HEK293T (cell line): ENCODE measurements at regions not wholly inside any gene's neighbourhood (a gene's known extent, or its start where the extent isn't known, plus 50 kb on each side); places are given as distances from the start of the nearest gene placed in this dataset.

Experiments
- CTCF ChIA-PET: fragments of 350-600 bp; formaldehyde crosslinking; extraction: SDS; loops from one replicate; lab custom pipeline; 2021; ENCODE audit warnings: antibody characterized with exemption, inconsistent platforms; lab: Yijun Ruan, JAX
- POLR2A ChIA-PET: fragments of 350-600 bp; formaldehyde crosslinking; extraction: SDS; loops from one replicate; lab custom pipeline; 2020; ENCODE audit warnings: antibody characterized with exemption, inconsistent platforms; lab: Yijun Ruan, JAX
- DNase-seq: peaks from one replicate; pipeline ENCODE4 v3.0.0; 2012; ENCODE audit warnings: mixed read lengths; ENCODE audit errors: extremely low spot score
- ARNT ChIP-seq: fragments of 450-650 bp; IDR thresholded peaks from 2 replicates; pipeline ENCODE4 v1.6.1; 2017; ENCODE audit warnings: mild to moderate bottlenecking
- BHLHE40 ChIP-seq: fragments of 450-650 bp; IDR thresholded peaks from 2 replicates; pipeline ENCODE4 v1.6.1; 2016; ENCODE audit warnings: mild to moderate bottlenecking, moderate library complexity, borderline replicate concordance
- CTBP1 ChIP-seq: fragments of 450-650 bp; IDR thresholded peaks from 2 replicates; pipeline ENCODE4 v1.6.1; 2016; ENCODE audit warnings: borderline replicate concordance
- ELF4 ChIP-seq: fragments of 450-650 bp; IDR thresholded peaks from 2 replicates; pipeline ENCODE4 v1.6.1; 2017; ENCODE audit warnings: antibody characterized with exemption
- FOXA1 ChIP-seq: fragments of 450-650 bp; IDR thresholded peaks from 2 replicates; pipeline ENCODE4 v1.6.1; 2016; ENCODE audit warnings: mild to moderate bottlenecking
- FOXK2 ChIP-seq: fragments of 450-650 bp; IDR thresholded peaks from 2 replicates; pipeline ENCODE4 v1.6.1; 2016; ENCODE audit warnings: mild to moderate bottlenecking
- FOXM1 ChIP-seq: fragments of 450-650 bp; IDR thresholded peaks from 2 replicates; pipeline ENCODE4 v1.6.1; 2017; ENCODE audit warnings: mild to moderate bottlenecking, borderline replicate concordance
- HDGF ChIP-seq: fragments of 450-650 bp; IDR thresholded peaks from 2 replicates; pipeline ENCODE4 v1.6.1; 2017; ENCODE audit warnings: antibody characterized with exemption, borderline replicate concordance
- L3MBTL2 ChIP-seq: fragments of 450-650 bp; conservative IDR thresholded peaks from 2 replicates; pipeline ENCODE4 v1.6.1; 2016; ENCODE audit warnings: mild to moderate bottlenecking
- LEF1 ChIP-seq: fragments of 450-650 bp; IDR thresholded peaks from 2 replicates; pipeline ENCODE4 v1.6.1; 2017; ENCODE audit warnings: mild to moderate bottlenecking, borderline replicate concordance
- NFRKB ChIP-seq: fragments of 450-650 bp; IDR thresholded peaks from 2 replicates; pipeline ENCODE4 v1.6.1; 2016; ENCODE audit warnings: mild to moderate bottlenecking, moderate library complexity
- PKNOX1 ChIP-seq: fragments of 450-650 bp; IDR thresholded peaks from 2 replicates; pipeline ENCODE4 v1.6.1; 2016
- SP1 ChIP-seq: fragments of 450-650 bp; IDR thresholded peaks from 2 replicates; pipeline ENCODE4 v1.6.1; 2017
- SUZ12 ChIP-seq: fragments of 450-650 bp; IDR thresholded peaks from 2 replicates; pipeline ENCODE4 v1.6.1; 2016; ENCODE audit warnings: mild to moderate bottlenecking
- TARDBP ChIP-seq: fragments of 450-650 bp; IDR thresholded peaks from 2 replicates; pipeline ENCODE4 v1.6.1; 2016
- ZNF384 ChIP-seq: fragments of 450-650 bp; IDR thresholded peaks from 2 replicates; pipeline ENCODE4 v1.6.1; 2016

- ChIA-PET POLR2A (no interaction called here), CTCF (no interaction called here)
Measured at GRCh38 chr5:13408616-13409015, 535.9 kb downstream of the DNAH5 start.

GRCh38 chr5:13403351-13403750 lies 541.1 kb downstream of the DNAH5 start:
- ChIA-PET POLR2A (no interaction called here), CTCF (no interaction called here)
- no peak for DNase-seq
- TF ChIP-seq FOXM1: no peak
- TF ChIP-seq PKNOX1: no peak
- no peak for TF ChIP-seq ARNT
- no peak for TF ChIP-seq SP1
- no peak for TF ChIP-seq SUZ12
- no peak for TF ChIP-seq FOXK2
- TF ChIP-seq BHLHE40: no peak
- TF ChIP-seq NFRKB: no peak
- no peak for TF ChIP-seq ELF4
- TF ChIP-seq ZNF384: no peak
- no peak for TF ChIP-seq HDGF
- no peak for TF ChIP-seq FOXA1
- no peak for TF ChIP-seq CTBP1
- TF ChIP-seq L3MBTL2: no peak

More at GRCh38 chr5:13408616-13409015, 535.9 kb downstream of the DNAH5 start:
- TF ChIP-seq ARNT: no peak
- no peak for TF ChIP-seq ZNF384
- no peak for TF ChIP-seq SUZ12
- no peak for TF ChIP-seq ELF4
- no peak for TF ChIP-seq FOXK2
- TF ChIP-seq PKNOX1: no peak
- no peak for TF ChIP-seq TARDBP
- TF ChIP-seq NFRKB: no peak
- no peak for TF ChIP-seq FOXM1
- no peak for TF ChIP-seq FOXA1
- TF ChIP-seq HDGF: no peak
- no peak for TF ChIP-seq L3MBTL2
- TF ChIP-seq LEF1: no peak
- DNase-seq: no peak

- CTCF ChIA-PET: no interaction called here
- POLR2A ChIA-PET: no interaction called here
- DNase-seq: no peak
- TF ChIP-seq CTBP1: no peak
Measured at GRCh38 chr5:13385066-13385465, 559.4 kb downstream of the DNAH5 start.

- no peak for TF ChIP-seq PKNOX1
- no peak for TF ChIP-seq ARNT
- TF ChIP-seq FOXM1: no peak
- TF ChIP-seq TARDBP: no peak
- TF ChIP-seq FOXA1: no peak
- TF ChIP-seq HDGF: no peak
- no peak for TF ChIP-seq LEF1
- no peak for TF ChIP-seq BHLHE40
- TF ChIP-seq CTBP1: no peak
- no peak for TF ChIP-seq NFRKB
- TF ChIP-seq FOXK2: no peak
- no peak for TF ChIP-seq L3MBTL2
- no peak for TF ChIP-seq SUZ12
- no peak for TF ChIP-seq SP1
- TF ChIP-seq ZNF384: no peak
- no peak for TF ChIP-seq ELF4
- CTCF ChIA-PET: no interaction called here
Measured at GRCh38 chr5:13382232-13382631, 562.3 kb downstream of the DNAH5 start.

GRCh38 chr5:13378091-13378490 lies 566.4 kb downstream of the DNAH5 start:
- ChIA-PET CTCF (no interaction called here), POLR2A (no interaction called here)
- no peak for DNase-seq
- no peak for TF ChIP-seq CTBP1
- no peak for TF ChIP-seq HDGF
- no peak for TF ChIP-seq TARDBP
- no peak for TF ChIP-seq ZNF384
- no peak for TF ChIP-seq FOXM1
- no peak for TF ChIP-seq ARNT
- no peak for TF ChIP-seq ELF4
- no peak for TF ChIP-seq FOXA1
- no peak for TF ChIP-seq NFRKB
- TF ChIP-seq SP1: no peak
- no peak for TF ChIP-seq LEF1
- no peak for TF ChIP-seq FOXK2
- no peak for TF ChIP-seq BHLHE40
- no peak for TF ChIP-seq PKNOX1
- no peak for TF ChIP-seq SUZ12

More at GRCh38 chr5:13382232-13382631, 562.3 kb downstream of the DNAH5 start:
- POLR2A ChIA-PET: no interaction called here
- DNase-seq: no peak

GRCh38 chr5:13359344-13359743 lies 585.1 kb downstream of the DNAH5 start:
- ChIA-PET POLR2A (no interaction called here), CTCF (no interaction called here)
- no peak for DNase-seq
- TF ChIP-seq FOXM1: no peak
- TF ChIP-seq SP1: no peak
- TF ChIP-seq FOXA1: no peak
- TF ChIP-seq L3MBTL2: no peak
- TF ChIP-seq ELF4: no peak
- TF ChIP-seq FOXK2: no peak
- no peak for TF ChIP-seq TARDBP
- TF ChIP-seq ZNF384: no peak
